OCI-LY3 (cell line): ENCODE measurements at regions not wholly inside any gene's neighbourhood (a gene's known extent, or its start where the extent isn't known, plus 50 kb on each side); places are given as distances from the start of the nearest gene placed in this dataset.

Experiments used
- H2AFZ ChIP-seq: fragments of 200-600, 300-600 bp; shearing (Covaris generic); 2 replicates; pipeline ENCODE4 v1.6.0; 2014; ENCODE audit warnings: antibody characterized with exemption, low read depth, low read length
- H3K27ac ChIP-seq: fragments of 200-600, 300-600 bp; sonication (generic); 2 replicates; pipeline ENCODE4 v1.5.1; 2014; ENCODE audit warnings: mild to moderate bottlenecking, low read length, moderate library complexity, mixed read lengths
- H3K27me3 ChIP-seq: fragments of 200-600, 300-600 bp; sonication (generic); 2 replicates; pipeline ENCODE4 v1.6.1; 2014; ENCODE audit warnings: low read depth, low read length, mixed read lengths
- H3K36me3 ChIP-seq: fragments of 200-600, 300-600 bp; sonication (generic); replicated peaks from 2 replicates; pipeline ENCODE3; 2014; ENCODE audit warnings: low read depth, low read length, mixed read lengths
- H3K4me1 ChIP-seq: fragments of 300-600, 200-600 bp; sonication (generic); 2 replicates; pipeline ENCODE4 v1.6.1; 2014; ENCODE audit warnings: low read length, mixed read lengths
- H3K4me2 ChIP-seq: fragments of 200-600, 300-600 bp; sonication (generic); 2 replicates; pipeline ENCODE4 v1.6.1; 2014; ENCODE audit warnings: low read length, mixed read lengths
- H3K4me3 ChIP-seq: fragments of 300-600, 200-600 bp; sonication (generic); 2 replicates; pipeline ENCODE4 v1.5.1; 2014; ENCODE audit warnings: antibody characterized with exemption, mild to moderate bottlenecking, low read length, moderate library complexity
- H3K79me2 ChIP-seq: fragments of 300-600, 200-600 bp; shearing (Covaris generic); 2 replicates; pipeline ENCODE4 v1.6.1; 2014; ENCODE audit warnings: mild to moderate bottlenecking, low read length, mixed read lengths
- H3K9ac ChIP-seq: fragments of 300-600, 200-600 bp; shearing (Covaris generic); 2 replicates; pipeline ENCODE4 v1.6.0; 2014; ENCODE audit warnings: mild to moderate bottlenecking, low read length, moderate library complexity
- H3K9me3 ChIP-seq: fragments of 200-600, 300-600 bp; shearing (Covaris generic); 2 replicates; pipeline ENCODE4 v1.6.1; 2014; ENCODE audit warnings: low read length, mixed read lengths; ENCODE audit not compliant: insufficient read depth
- H4K20me1 ChIP-seq: fragments of 200-600, 300-600 bp; sonication (generic); 2 replicates; pipeline ENCODE4 v1.6.1; 2016; ENCODE audit warnings: low read length, mixed read lengths; ENCODE audit not compliant: insufficient read depth
- CTCF ChIP-seq: fragments of 200-600, 300-600 bp; sonication (generic); IDR thresholded peaks from 2 replicates; pipeline ENCODE4 v1.5.1; 2014; ENCODE audit warnings: antibody characterized with exemption, low read length, low read depth
- EZH2phosphoT487 ChIP-seq: fragments of 200-600 bp; shearing (Covaris generic); IDR thresholded peaks from 2 replicates; pipeline ENCODE4 v1.6.1; 2018; ENCODE audit warnings: antibody characterized with exemption, mixed run types, low read depth

GRCh38 chr4:159003420-159004253 is 99.2 kb upstream of the RAPGEF2 start:
- H3K36me3 ChIP-seq = no peaks in the 10 kb centered on the region
- no peaks in the 10 kb centered on the region for H3K4me1 ChIP-seq
- H3K27ac ChIP-seq = no peak overlapping the region
- no peaks in the 10 kb centered on the region for H3K9me3 ChIP-seq
- no peaks in the 10 kb centered on the region for H3K79me2 ChIP-seq
- H3K9ac ChIP-seq = no peak overlapping the region
- H3K4me3 ChIP-seq = no peak overlapping the region
- no peak overlapping the region for H2AFZ ChIP-seq
- no peak overlapping the region for H3K4me2 ChIP-seq
- TF ChIP-seq EZH2phosphoT487 (no peak), CTCF (no peak)
- no peaks in the 10 kb centered on the region for H4K20me1 ChIP-seq
- peaks cover 41% of the 10 kb centered on the region for H3K27me3 ChIP-seq

GRCh38 chr4:159006202-159006601 is 96.7 kb upstream of the RAPGEF2 start:
- H3K27me3 ChIP-seq = peaks cover 46% of the 10 kb centered on the region
- H3K36me3 ChIP-seq = no peaks in the 10 kb centered on the region
- H4K20me1 ChIP-seq = no peaks in the 10 kb centered on the region
- H3K9ac ChIP-seq = no peak overlapping the region
- H3K27ac ChIP-seq = no peak overlapping the region
- TF ChIP-seq EZH2phosphoT487 (no peak), CTCF (no peak)
- no peak overlapping the region for H3K4me3 ChIP-seq
- no peaks in the 10 kb centered on the region for H3K4me1 ChIP-seq
- H2AFZ ChIP-seq = no peak overlapping the region
- H3K4me2 ChIP-seq = no peak overlapping the region
- H3K79me2 ChIP-seq = no peaks in the 10 kb centered on the region
- H3K9me3 ChIP-seq = no peaks in the 10 kb centered on the region

GRCh38 chr4:159008671-159009070 is 94.2 kb upstream of the RAPGEF2 start:
- no peaks in the 10 kb centered on the region for H3K4me1 ChIP-seq
- TF ChIP-seq CTCF (no peak), EZH2phosphoT487 (no peak)
- no peaks in the 10 kb centered on the region for H3K9me3 ChIP-seq

GRCh38 chr4:159009521-159009920 is 93.4 kb upstream of the RAPGEF2 start:
- Histone ChIP-seq H3K27ac (no peak overlapping the region), H3K27me3 (peaks cover 54% of the 10 kb centered on the region), H3K9me3 (no peaks in the 10 kb centered on the region), H3K9ac (no peak overlapping the region), H3K4me1 (no peaks in the 10 kb centered on the region), H3K79me2 (no peaks in the 10 kb centered on the region), H2AFZ (no peak overlapping the region), H4K20me1 (no peaks in the 10 kb centered on the region), H3K4me3 (no peak overlapping the region), H3K4me2 (no peak overlapping the region), H3K36me3 (no peaks in the 10 kb centered on the region)
- TF ChIP-seq CTCF = no peak
- no peak for TF ChIP-seq EZH2phosphoT487

More at GRCh38 chr4:159008671-159009070, 94.2 kb upstream of the RAPGEF2 start:
- H3K36me3 ChIP-seq = no peaks in the 10 kb centered on the region
- peaks cover 49% of the 10 kb centered on the region for H3K27me3 ChIP-seq
- no peak overlapping the region for H3K27ac ChIP-seq
- no peak overlapping the region for H2AFZ ChIP-seq
- no peak overlapping the region for H3K4me3 ChIP-seq
- H4K20me1 ChIP-seq = no peaks in the 10 kb centered on the region
- no peaks in the 10 kb centered on the region for H3K79me2 ChIP-seq
- no peak overlapping the region for H3K9ac ChIP-seq
- no peak overlapping the region for H3K4me2 ChIP-seq
